ENCODE measurements at regions not wholly inside any gene's neighbourhood (a gene's known extent, or its start where the extent isn't known, plus 50 kb on each side); places are given as distances from the start of the nearest gene placed in this dataset.
"Not testable (repeated sequence)": the region's sequence is repeated elsewhere in the genome, so short reads cannot be mapped to it uniquely, and the experiment has no call there.

DNA sequence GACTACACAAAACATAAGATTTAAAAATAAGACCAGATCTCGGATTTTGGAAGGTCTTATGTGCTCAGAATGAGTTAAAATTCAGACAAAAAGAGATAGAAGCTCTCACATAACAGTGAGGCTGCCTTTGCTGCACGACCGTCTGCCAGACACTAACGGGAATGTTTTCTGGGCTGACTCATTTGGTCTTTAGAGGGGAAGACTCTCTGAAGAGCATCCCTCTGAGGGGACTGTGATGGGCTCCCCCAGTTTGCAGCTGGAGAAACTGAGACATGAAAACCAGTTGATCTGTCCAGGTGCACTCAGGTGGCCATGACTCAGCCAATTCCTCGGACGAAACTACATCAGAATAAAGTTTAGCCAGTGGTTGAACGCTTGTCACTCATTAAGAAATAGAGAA is 153.9 kb downstream of the RNASET2 start:
- DNase-seq = no peak
- no peaks in the 10 kb centered on the region for H3K4me1 ChIP-seq
- no peaks in the 10 kb centered on the region for H3K36me3 ChIP-seq
- no peak overlapping the region for H3K27ac ChIP-seq
- H3K9me3 ChIP-seq = peaks cover 0 to 14% (median under 1%) of the 10 kb centered on the region in 4 donors
- H3K4me3 ChIP-seq = no peak overlapping the region
- H3K27me3 ChIP-seq = no peaks in the 10 kb centered on the region
- TF ChIP-seq CTCF (IDR thresholded peaks at IDR 0.05) (no peak), POLR2A (IDR thresholded peaks at IDR 0.05) (no peak)

GRCh38 chr6:166800137-166800536 is 156.2 kb downstream of the RNASET2 start:
- Histone ChIP-seq H3K4me3 (no peak overlapping the region), H3K27me3 (no peaks in the 10 kb centered on the region), H3K36me3 (no peaks in the 10 kb centered on the region), H3K4me1 (no peaks in the 10 kb centered on the region), H3K27ac (no peak overlapping the region), H3K9me3 (peaks cover 0 to under 1% (median 0%) of the 10 kb centered on the region in 4 donors)
- no peak for DNase-seq
- TF ChIP-seq CTCF (IDR thresholded peaks at IDR 0.05) = no peak
- TF ChIP-seq POLR2A (IDR thresholded peaks at IDR 0.05) = no peak

DNA sequence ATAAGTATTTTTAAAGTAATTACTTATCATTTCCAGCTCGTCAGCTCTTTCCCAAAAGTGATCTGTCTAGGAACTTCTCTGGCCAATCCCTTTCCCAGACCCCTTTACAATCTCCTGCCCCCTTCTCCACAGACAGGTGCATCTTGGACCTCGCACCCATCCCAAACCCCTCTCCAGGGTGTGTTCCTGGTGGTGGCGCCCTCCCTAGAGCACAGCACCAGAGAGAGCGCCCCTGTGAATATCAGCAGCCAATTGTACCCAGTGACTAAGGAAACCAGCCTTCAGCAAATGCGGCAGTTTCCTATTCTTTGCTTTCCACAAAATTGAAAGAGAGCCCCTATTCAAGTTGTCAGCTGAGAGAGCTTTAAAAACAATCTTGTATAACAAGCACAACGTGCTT is 157.7 kb downstream of the RNASET2 start:
- Histone ChIP-seq H3K9me3 (no peaks in the 10 kb centered on the region), H3K4me3 (no peak overlapping the region), H3K36me3 (no peaks in the 10 kb centered on the region), H3K4me1 (no peaks in the 10 kb centered on the region), H3K27me3 (no peaks in the 10 kb centered on the region), H3K27ac (no peak overlapping the region)
- TF ChIP-seq POLR2A (IDR thresholded peaks at IDR 0.05) = no peak
- TF ChIP-seq CTCF (IDR thresholded peaks at IDR 0.05) = no peak
- DNase-seq = no peak

DNA sequence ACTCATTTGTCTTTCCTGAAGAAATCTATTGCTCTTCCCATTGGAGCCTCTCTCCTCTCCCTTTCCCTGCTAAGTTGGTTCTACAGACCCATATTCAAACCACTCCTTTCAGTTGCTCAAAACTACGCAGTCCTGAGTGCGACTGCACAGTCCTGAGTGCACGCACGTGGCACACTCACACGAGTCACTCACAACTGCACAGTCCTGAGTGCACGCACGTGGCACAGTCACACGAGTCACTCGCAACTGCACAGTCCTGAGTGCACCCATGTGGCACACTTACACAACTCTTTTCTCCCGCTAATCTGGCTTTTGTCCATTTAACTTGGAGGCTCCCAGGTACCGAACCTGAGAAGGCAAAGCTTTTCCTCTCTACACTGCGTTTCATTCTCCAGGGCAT is 159.7 kb downstream of the RNASET2 start:
- no peaks in the 10 kb centered on the region for H3K27me3 ChIP-seq
- no peak overlapping the region for H3K4me3 ChIP-seq
- no peak for TF ChIP-seq CTCF (IDR thresholded peaks at IDR 0.05)
- no peak for TF ChIP-seq POLR2A (IDR thresholded peaks at IDR 0.05)
- H3K27ac ChIP-seq = no peak overlapping the region
- H3K4me1 ChIP-seq = no peaks in the 10 kb centered on the region
- no peak for DNase-seq
- H3K36me3 ChIP-seq = no peaks in the 10 kb centered on the region
- no peaks in the 10 kb centered on the region for H3K9me3 ChIP-seq

GRCh38 chr6:166795879-166796278 is 160.5 kb downstream of the RNASET2 start:
- H3K4me1 ChIP-seq = no peaks in the 10 kb centered on the region

GRCh38 chr6:166790808-166791207 is 163.8 kb upstream of the RPS6KA2 start:
- H3K36me3 ChIP-seq, H3K4me3 ChIP-seq, H3K27me3 ChIP-seq, H3K4me1 ChIP-seq, H3K27ac ChIP-seq, DNase-seq, H3K9me3 ChIP-seq: not testable (repeated sequence)

More at GRCh38 chr6:166795879-166796278, 160.5 kb downstream of the RNASET2 start:
- H3K27ac ChIP-seq = no peak overlapping the region
- no peaks in the 10 kb centered on the region for H3K27me3 ChIP-seq
- no peaks in the 10 kb centered on the region for H3K36me3 ChIP-seq
- no peak overlapping the region for H3K4me3 ChIP-seq
- H3K9me3 ChIP-seq = no peaks in the 10 kb centered on the region
- DNase-seq = no peak
- TF ChIP-seq CTCF (IDR thresholded peaks at IDR 0.05) (no peak), POLR2A (IDR thresholded peaks at IDR 0.05) (no peak)

DNA sequence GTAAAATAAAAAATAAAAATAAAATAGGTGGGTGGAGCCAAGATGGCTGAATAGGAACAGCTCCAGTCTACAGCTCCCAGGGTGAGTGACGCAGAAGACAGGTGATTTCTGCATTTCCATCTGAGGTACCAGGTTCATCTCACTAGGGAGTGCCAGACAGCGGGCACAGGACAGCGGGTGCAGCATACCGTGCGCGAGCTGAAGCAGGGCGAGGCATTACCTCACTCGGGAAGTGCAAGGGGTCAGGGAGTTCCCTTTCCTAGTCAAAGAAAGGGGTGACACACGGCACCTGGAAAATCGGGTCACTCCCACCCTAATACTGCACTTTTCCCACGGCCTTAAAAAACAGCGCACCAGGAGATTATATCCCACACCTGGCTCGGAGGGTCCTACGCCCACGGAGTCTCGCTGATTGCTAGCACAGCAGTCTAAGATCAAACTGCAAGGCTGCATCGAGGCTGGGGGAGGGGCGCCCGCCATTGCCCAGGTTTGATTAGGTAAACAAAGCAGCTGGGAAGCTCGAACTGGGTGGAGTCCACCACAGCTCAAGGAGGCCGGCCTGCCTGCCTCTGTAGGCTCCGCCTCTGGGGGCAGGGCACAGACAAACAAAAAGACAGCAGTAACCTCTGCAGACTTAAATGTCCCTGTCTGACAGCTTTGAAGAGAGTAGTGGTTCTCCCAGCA is 161.9 kb upstream of the RPS6KA2 start:
- not testable (repeated sequence) for DNase-seq, H3K27ac ChIP-seq, H3K36me3 ChIP-seq, H3K4me3 ChIP-seq, H3K9me3 ChIP-seq, H3K27me3 ChIP-seq, H3K4me1 ChIP-seq
